ENCODE measurements at regions not wholly inside any gene's neighbourhood (a gene's known extent, or its start where the extent isn't known, plus 50 kb on each side); places are given as distances from the start of the nearest gene placed in this dataset.

- TF ChIP-seq EZH2phosphoT487 (IDR thresholded peaks at IDR 0.05; ENCODE audit: borderline replicate concordance), result no peak
- no peak for TF ChIP-seq CTCF (conservative IDR thresholded peaks at IDR 0.05; ENCODE audit: low read length)
These were observed 218.0 kb upstream of the CNTNAP4 start for GRCh38 chr16:76059186-76059585.

Data from Loucy (cell line).